Gastrocnemius medialis (tissue), 4 donors: ENCODE measurements at regions not wholly inside any gene's neighbourhood (a gene's known extent, or its start where the extent isn't known, plus 50 kb on each side); places are given as distances from the start of the nearest gene placed in this dataset.

ENCODE experiments used
- ATAC-seq, 2 donors: fragments of 150-250 bp; one replicate each; pipeline ENCODE4 v1.9.1; 2016
- DNase-seq, 2 donors: peaks; one replicate each; pipeline ENCODE4 v3.0.0-alpha.2; 2019
- H3K27ac ChIP-seq, 4 donors: fragments of 200-600 bp; sonication (generic); 1 replicate in 1 of 4; 2 replicates in 3 of 4; pipeline ENCODE4 v1.5.1; 2016 to 2018; ENCODE audit warnings: mild to moderate bottlenecking in 2 of 4, moderate library complexity in 1 of 4
- H3K27me3 ChIP-seq, 3 donors: fragments of 200-600 bp; sonication (generic) in 2 of 3; 1 replicate in 1 of 3; 2 replicates in 2 of 3; pipeline versions ENCODE4 v1.5.1 to v1.6.0; 2016 to 2019; ENCODE audit warnings: mild to moderate bottlenecking in 1 of 3, moderate library complexity in 1 of 3
- H3K36me3 ChIP-seq, 2 donors: fragments of 200-600 bp; sonication (generic) in 1 of 2; one replicate each; pipeline ENCODE4 v1.5.1; 2017 to 2018
- H3K4me1 ChIP-seq, 2 donors: fragments of 200-600 bp; sonication (generic) in 1 of 2; one replicate each; pipeline ENCODE4 v1.5.1; 2016 to 2017; ENCODE audit warnings: mild to moderate bottlenecking in 2 of 2
- H3K4me3 ChIP-seq, 4 donors: fragments of 200-600 bp; sonication (generic) in 3 of 4; 1 replicate in 1 of 4; 2 replicates in 3 of 4; pipeline ENCODE4 v1.5.1; 2016 to 2019; ENCODE audit warnings: mild to moderate bottlenecking in 2 of 4
- H3K9me3 ChIP-seq, 3 donors: fragments of 200-600 bp; sonication (generic) in 2 of 3; 1 replicate in 1 of 3; 2 replicates in 2 of 3; pipeline ENCODE4 v1.5.1; 2016 to 2019
- CTCF ChIP-seq, 5 experiments: fragments of 450-650 bp in 3 of 5; fragments of 200-600 bp in 2 of 5; sonication (generic) in 2 of 5; IDR thresholded peaks in 4 of 5; conservative IDR thresholded peaks in 1 of 5; 1 replicate in 4 of 5; 2 replicates in 1 of 5; pipeline ENCODE4 v1.5.1; 2016 to 2019; ENCODE audit warnings: antibody characterized with exemption in 5 of 5, mild to moderate bottlenecking in 3 of 5, moderate library complexity in 3 of 5
- POLR2A ChIP-seq, 2 donors: fragments of 450-650 bp; IDR thresholded peaks; one replicate each; pipeline ENCODE4 v1.6.1; 2017; ENCODE audit warnings: antibody characterized with exemption in 2 of 2, mild to moderate bottlenecking in 2 of 2, moderate library complexity in 2 of 2
- in situ Hi-C, 4 donors: fragments of 200-750 bp; cut with MboI; loops; one replicate each; pipeline versions ENCODE4 v1.15.0 to v1.8.0; 2017; ENCODE audit warnings: low sequenced_read_pairs in 4 of 4
- intact Hi-C: fragments of 100-400 bp; cut with DNase I; formaldehyde crosslinking; loops from one replicate; pipeline ENCODE4 v1.15.1; 2023; ENCODE audit warnings: low total_unique reads

- Histone ChIP-seq H3K27ac (peak overlapping the region; percentile 28 to 67 (median 56)), H3K36me3 (no peaks in the 10 kb centered on the region), H3K4me3 (no peak overlapping the region), H3K4me1 (peaks cover 6 to 26% of the 10 kb centered on the region in 2 donors), H3K9me3 (no peaks in the 10 kb centered on the region), H3K27me3 (no peaks in the 10 kb centered on the region)
- ATAC-seq (no peak), DNase-seq (no peak)
- TF ChIP-seq CTCF (IDR thresholded peaks at IDR 0.05 in 4 of 5, conservative IDR thresholded peaks at IDR 0.05 in 1 of 5) (no peak), POLR2A (IDR thresholded peaks at IDR 0.05) (no peak)
- intact Hi-C loops: no loop called here
- in situ Hi-C loops: loop anchor here in 3 of 4 donors (25.0 kb wide), 2 partner anchors 190 to 310 kb away; no protein-coding TSS in a partner anchor
Measured at GRCh38 chr5:173772384-173773059, 115.6 kb upstream of the CPEB4 start.

- DNase-seq (peak; percentile 68 to 73), ATAC-seq (peak; percentile 92 to 93)
- Histone ChIP-seq H3K4me3 (no peak overlapping the region), H3K27me3 (no peaks in the 10 kb centered on the region), H3K36me3 (no peaks in the 10 kb centered on the region), H3K4me1 (peaks cover 0 to 13% of the 10 kb centered on the region in 2 donors), H3K9me3 (no peaks in the 10 kb centered on the region), H3K27ac (peak overlapping the region; percentile 57 to 81 (median 80))
- in situ Hi-C loops: loop anchor here in 3 of 4 donors (25.0 kb wide), 2 partner anchors 188 to 312 kb away; no protein-coding TSS in a partner anchor
- intact Hi-C loops: no loop called here
- TF ChIP-seq CTCF (IDR thresholded peaks at IDR 0.05 in 4 of 5, conservative IDR thresholded peaks at IDR 0.05 in 1 of 5): no peak
- no peak for TF ChIP-seq POLR2A (IDR thresholded peaks at IDR 0.05)
Measured at GRCh38 chr5:173774271-173774761, 113.8 kb upstream of the CPEB4 start.

DNA sequence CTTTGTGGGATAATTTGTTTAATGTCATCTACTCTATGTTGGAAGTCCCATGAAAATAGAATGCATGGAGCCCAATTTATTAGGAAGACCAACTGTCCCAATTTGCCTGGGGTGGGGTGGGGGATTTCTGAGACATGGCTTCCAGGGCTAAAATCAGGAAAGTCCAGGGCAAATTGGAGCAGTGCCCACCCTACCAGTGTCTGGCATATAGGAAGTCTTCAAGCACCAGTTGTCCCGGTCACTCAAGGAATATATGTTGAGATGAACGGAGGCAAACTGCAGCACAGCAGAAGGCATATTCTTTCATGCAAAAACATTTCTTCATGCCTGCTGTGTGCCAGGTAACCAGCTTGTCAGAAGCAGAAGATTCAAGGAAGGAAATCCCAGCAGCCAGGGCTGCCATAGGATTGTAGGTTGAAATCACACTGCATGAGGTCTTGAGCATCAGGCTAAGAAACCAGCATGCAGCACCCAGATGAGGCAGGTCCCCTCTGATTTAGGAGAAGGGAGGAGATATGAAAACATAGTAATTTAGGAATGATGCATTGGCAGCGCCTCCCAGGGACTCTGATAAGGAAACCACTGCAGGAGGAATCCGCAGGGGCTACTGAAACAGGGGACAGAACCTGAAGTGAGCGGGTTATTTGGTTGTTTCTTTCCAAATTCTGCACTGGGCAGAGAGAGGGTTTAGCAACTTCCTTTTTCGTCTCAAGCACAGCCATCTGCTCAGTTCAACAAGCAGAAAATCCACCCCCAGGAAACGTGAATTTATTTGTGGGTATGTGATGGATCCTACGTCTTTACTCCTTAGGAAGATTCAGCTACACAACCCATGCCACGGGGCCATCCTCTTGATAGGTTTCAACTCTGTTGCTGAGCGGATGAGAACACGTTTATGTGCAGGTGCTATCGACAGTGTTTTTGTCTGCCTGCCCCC is 112.6 kb upstream of the CPEB4 start:
- no peak for ATAC-seq
- H3K27ac ChIP-seq: no peak overlapping the region
- intact Hi-C loops: no loop called here

GRCh38 chr5:173777149-173777548 is 111.0 kb upstream of the CPEB4 start:
- TF ChIP-seq POLR2A (IDR thresholded peaks at IDR 0.05) (no peak), CTCF (IDR thresholded peaks at IDR 0.05 in 4 of 5, conservative IDR thresholded peaks at IDR 0.05 in 1 of 5) (no peak)
- Histone ChIP-seq H3K27ac (no peak overlapping the region), H3K4me3 (no peak overlapping the region), H3K4me1 (peaks cover 9 to 19% of the 10 kb centered on the region in 2 donors), H3K9me3 (no peaks in the 10 kb centered on the region), H3K36me3 (no peaks in the 10 kb centered on the region), H3K27me3 (no peaks in the 10 kb centered on the region)
- intact Hi-C loops: no loop called here
- DNase-seq (no peak), ATAC-seq (no peak)
- in situ Hi-C loops: no loop called here

More for the DNA sequence above, 112.6 kb upstream of the CPEB4 start:
- Histone ChIP-seq H3K4me3 (no peak overlapping the region), H3K36me3 (no peaks in the 10 kb centered on the region), H3K4me1 (peaks cover 0 to 13% of the 10 kb centered on the region in 2 donors), H3K27me3 (no peaks in the 10 kb centered on the region), H3K9me3 (no peaks in the 10 kb centered on the region)
- in situ Hi-C loops: no loop called here
- TF ChIP-seq POLR2A (IDR thresholded peaks at IDR 0.05): no peak
- no peak for TF ChIP-seq CTCF (IDR thresholded peaks at IDR 0.05 in 4 of 5, conservative IDR thresholded peaks at IDR 0.05 in 1 of 5)
- DNase-seq: no peak
